Loucy (cell line): ENCODE measurements at regions not wholly inside any gene's neighbourhood (a gene's known extent, or its start where the extent isn't known, plus 50 kb on each side); places are given as distances from the start of the nearest gene placed in this dataset.

Source experiments
- H2AFZ ChIP-seq: fragments of 200-600 bp; sonication (generic); 2 replicates; pipeline ENCODE4 v1.6.0; 2016; ENCODE audit warnings: antibody characterized with exemption, mild to moderate bottlenecking, low read length, moderate library complexity
- H3F3A ChIP-seq: fragments of 200-600 bp; 2 replicates; pipeline ENCODE4 v1.6.0; 2016; ENCODE audit warnings: antibody characterized with exemption, low read depth, mild to moderate bottlenecking
- H3K27me3 ChIP-seq: fragments of 200-600 bp; sonication (generic); 2 replicates; pipeline ENCODE4 v1.6.1; 2014; ENCODE audit warnings: low read length, mild to moderate bottlenecking; ENCODE audit not compliant: insufficient read depth, poor library complexity, severe bottlenecking
- H3K36me3 ChIP-seq: fragments of 200-600 bp; sonication (generic); 2 replicates; pipeline ENCODE4 v1.6.1; 2016; ENCODE audit warnings: low read length; ENCODE audit not compliant: insufficient read depth
- H3K4me1 ChIP-seq: fragments of 200-600 bp; sonication (generic); 2 replicates; pipeline ENCODE4 v1.5.1; 2014; ENCODE audit warnings: low read length, mild to moderate bottlenecking; ENCODE audit not compliant: insufficient read depth, poor library complexity, severe bottlenecking
- H3K4me2 ChIP-seq: fragments of 200-600 bp; sonication (generic); 2 replicates; pipeline ENCODE4 v1.6.0; 2014; ENCODE audit warnings: antibody characterized with exemption, low read length, low read depth, mild to moderate bottlenecking; ENCODE audit not compliant: poor library complexity, severe bottlenecking
- H3K4me3 ChIP-seq: fragments of 200-600 bp; sonication (generic); 2 replicates; pipeline ENCODE4 v1.5.1; 2014; ENCODE audit warnings: low read length, mild to moderate bottlenecking, mixed read lengths; ENCODE audit not compliant: poor library complexity, severe bottlenecking
- H3K79me2 ChIP-seq: fragments of 200-600 bp; sonication (generic); 2 replicates; pipeline ENCODE4 v1.6.1; 2014; ENCODE audit warnings: low read length; ENCODE audit not compliant: insufficient read depth
- H3K9ac ChIP-seq: fragments of 200-600 bp; sonication (generic); 2 replicates; pipeline ENCODE4 v1.6.0; 2014; ENCODE audit warnings: mild to moderate bottlenecking, low read depth, low read length, moderate library complexity; ENCODE audit not compliant: poor library complexity, severe bottlenecking
- H3K9me2 ChIP-seq: fragments of 200-600 bp; sonication (generic); replicated peaks from 2 replicates; pipeline ENCODE4 v1.6.1; 2016; ENCODE audit warnings: low read depth, low read length, mixed read lengths
- H3K9me3 ChIP-seq: fragments of 200-600 bp; sonication (generic); 2 replicates; pipeline ENCODE4 v1.6.1; 2014; ENCODE audit warnings: mild to moderate bottlenecking, antibody characterized with exemption, low read length, low read depth; ENCODE audit not compliant: insufficient read depth
- H4K20me1 ChIP-seq: fragments of 200-600 bp; sonication (generic); 2 replicates; pipeline ENCODE4 v1.6.0; 2014; ENCODE audit warnings: antibody characterized with exemption, low read length, mild to moderate bottlenecking; ENCODE audit not compliant: insufficient read depth, poor library complexity, severe bottlenecking
- EZH2phosphoT487 ChIP-seq: fragments of 200-600 bp; IDR thresholded peaks from 2 replicates; pipeline ENCODE4 v1.6.1; 2018; ENCODE audit warnings: antibody characterized with exemption, mild to moderate bottlenecking, moderate library complexity, borderline replicate concordance
- TF ChIP-seq, protein P1 (sequence below): fragments of 200-600 bp; sonication (generic); conservative IDR thresholded peaks from 2 replicates; pipeline ENCODE4 v1.5.1; 2014; ENCODE audit warnings: mild to moderate bottlenecking, antibody characterized with exemption, low read length

DNA sequence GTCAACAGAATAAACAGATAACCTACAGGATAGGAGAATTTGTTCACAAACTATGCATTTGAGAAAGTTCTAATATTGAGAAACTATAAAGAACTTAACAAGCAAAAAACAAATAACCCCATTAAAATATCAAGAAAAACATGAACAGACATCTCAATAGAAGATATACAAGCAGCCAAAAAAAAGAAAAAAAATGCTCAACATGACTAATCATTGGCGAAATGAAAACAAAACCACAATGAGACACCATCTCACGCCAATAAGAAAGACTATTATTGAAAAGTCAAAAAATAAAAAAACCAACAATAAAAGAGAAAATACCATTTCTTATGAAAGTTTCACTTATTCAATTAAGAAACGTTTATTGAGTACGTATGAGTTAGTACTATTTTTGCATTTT, 800.5 kb downstream of the CBLN2 start:
- H2AFZ ChIP-seq: no peak overlapping the region
- no peaks in the 10 kb centered on the region for H3K79me2 ChIP-seq
- H3K27me3 ChIP-seq: no peaks in the 10 kb centered on the region
- H3K4me1 ChIP-seq: no peaks in the 10 kb centered on the region
- H3K36me3 ChIP-seq: no peaks in the 10 kb centered on the region
- H3F3A ChIP-seq: no peaks in the 10 kb centered on the region
- H4K20me1 ChIP-seq: no peaks in the 10 kb centered on the region
- no peak for TF ChIP-seq EZH2phosphoT487
- TF ChIP-seq, protein P1, sequence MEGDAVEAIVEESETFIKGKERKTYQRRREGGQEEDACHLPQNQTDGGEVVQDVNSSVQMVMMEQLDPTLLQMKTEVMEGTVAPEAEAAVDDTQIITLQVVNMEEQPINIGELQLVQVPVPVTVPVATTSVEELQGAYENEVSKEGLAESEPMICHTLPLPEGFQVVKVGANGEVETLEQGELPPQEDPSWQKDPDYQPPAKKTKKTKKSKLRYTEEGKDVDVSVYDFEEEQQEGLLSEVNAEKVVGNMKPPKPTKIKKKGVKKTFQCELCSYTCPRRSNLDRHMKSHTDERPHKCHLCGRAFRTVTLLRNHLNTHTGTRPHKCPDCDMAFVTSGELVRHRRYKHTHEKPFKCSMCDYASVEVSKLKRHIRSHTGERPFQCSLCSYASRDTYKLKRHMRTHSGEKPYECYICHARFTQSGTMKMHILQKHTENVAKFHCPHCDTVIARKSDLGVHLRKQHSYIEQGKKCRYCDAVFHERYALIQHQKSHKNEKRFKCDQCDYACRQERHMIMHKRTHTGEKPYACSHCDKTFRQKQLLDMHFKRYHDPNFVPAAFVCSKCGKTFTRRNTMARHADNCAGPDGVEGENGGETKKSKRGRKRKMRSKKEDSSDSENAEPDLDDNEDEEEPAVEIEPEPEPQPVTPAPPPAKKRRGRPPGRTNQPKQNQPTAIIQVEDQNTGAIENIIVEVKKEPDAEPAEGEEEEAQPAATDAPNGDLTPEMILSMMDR: no peak
- no peak overlapping the region for H3K9ac ChIP-seq
- no peak overlapping the region for H3K4me3 ChIP-seq
- H3K4me2 ChIP-seq: no peak overlapping the region
- no peaks in the 10 kb centered on the region for H3K9me2 ChIP-seq
- H3K9me3 ChIP-seq: no peaks in the 10 kb centered on the region

DNA sequence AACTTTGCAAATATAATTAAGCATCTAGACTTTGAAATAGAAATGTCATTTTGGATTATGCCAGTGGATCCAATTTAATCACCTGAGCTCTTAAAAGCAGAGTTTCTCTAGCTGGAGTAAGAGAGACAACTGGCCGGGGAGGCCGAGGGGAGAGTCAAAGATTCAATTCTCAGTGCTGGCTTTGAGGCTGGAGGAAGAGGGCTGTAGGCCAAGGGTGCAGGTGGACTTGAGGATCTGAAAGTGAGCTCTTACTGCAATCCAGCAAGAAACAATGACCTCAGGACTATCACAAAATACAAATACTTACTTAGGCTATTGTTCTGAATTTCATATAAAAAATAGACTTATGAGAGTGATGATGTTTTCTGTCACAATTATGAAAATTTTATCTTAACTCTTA, 814.5 kb downstream of the CBLN2 start:
- Histone ChIP-seq H3K4me2 (no peak overlapping the region), H3K9me3 (no peaks in the 10 kb centered on the region), H2AFZ (no peak overlapping the region), H3K27me3 (no peaks in the 10 kb centered on the region), H3K36me3 (no peaks in the 10 kb centered on the region), H4K20me1 (no peaks in the 10 kb centered on the region), H3K9ac (no peak overlapping the region), H3K79me2 (no peaks in the 10 kb centered on the region), H3K4me1 (no peaks in the 10 kb centered on the region), H3K4me3 (no peak overlapping the region), H3F3A (no peaks in the 10 kb centered on the region), H3K9me2 (no peaks in the 10 kb centered on the region)
- no peak for TF ChIP-seq EZH2phosphoT487
- TF ChIP-seq, protein P1: no peak

DNA sequence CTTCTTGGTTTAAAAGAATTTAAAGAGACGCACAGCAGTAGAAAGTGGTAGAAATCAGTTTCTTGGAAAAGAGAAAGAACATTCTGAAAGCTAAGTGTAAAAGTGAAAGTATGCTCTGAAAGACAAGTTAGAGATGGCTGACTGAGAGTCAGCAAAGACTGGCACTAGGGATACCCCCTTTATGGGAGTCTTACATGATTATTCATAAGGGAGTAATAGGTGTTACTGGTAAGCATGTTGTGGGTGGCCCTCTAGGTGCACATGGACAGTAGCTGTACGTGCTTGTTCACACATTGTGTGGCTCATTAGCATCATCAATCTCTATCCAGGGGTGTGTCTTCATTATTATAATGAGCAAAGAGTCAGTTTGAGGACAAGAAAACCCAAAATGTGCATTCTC, 816.2 kb downstream of the CBLN2 start:
- no peaks in the 10 kb centered on the region for H3K27me3 ChIP-seq
- no peaks in the 10 kb centered on the region for H3K9me3 ChIP-seq
- no peaks in the 10 kb centered on the region for H3K4me1 ChIP-seq
- H3F3A ChIP-seq: no peaks in the 10 kb centered on the region
- no peak overlapping the region for H2AFZ ChIP-seq
- TF ChIP-seq EZH2phosphoT487: no peak
- TF ChIP-seq, protein P1: no peak
- no peaks in the 10 kb centered on the region for H3K36me3 ChIP-seq
- no peaks in the 10 kb centered on the region for H3K9me2 ChIP-seq
- no peaks in the 10 kb centered on the region for H3K79me2 ChIP-seq
- no peak overlapping the region for H3K4me2 ChIP-seq
- no peak overlapping the region for H3K9ac ChIP-seq
- no peaks in the 10 kb centered on the region for H4K20me1 ChIP-seq
- no peak overlapping the region for H3K4me3 ChIP-seq
